BLaER1 (cell line): ENCODE measurements at regions not wholly inside any gene's neighbourhood (a gene's known extent, or its start where the extent isn't known, plus 50 kb on each side); places are given as distances from the start of the nearest gene placed in this dataset.
"Not testable (repeated sequence)": the region's sequence is repeated elsewhere in the genome, so short reads cannot be mapped to it uniquely, and the experiment has no call there.

Source experiments
- H3K27ac ChIP-seq: shearing (Covaris generic); formaldehyde crosslinking; 2 replicates; pipeline ENCODE4 v1.8.1; 2022
- H3K27me3 ChIP-seq: shearing (Covaris generic); formaldehyde crosslinking; 2 replicates; pipeline ENCODE4 v1.8.1; 2022
- H3K36me3 ChIP-seq: shearing (Covaris generic); formaldehyde crosslinking; 2 replicates; pipeline ENCODE4 v1.8.1; 2022
- H3K4me1 ChIP-seq: shearing (Covaris generic); formaldehyde crosslinking; 2 replicates; pipeline ENCODE4 v1.8.1; 2022
- H3K4me2 ChIP-seq: shearing (Covaris generic); formaldehyde crosslinking; 2 replicates; pipeline ENCODE4 v1.8.1; 2022
- H3K4me3 ChIP-seq: shearing (Covaris generic); formaldehyde crosslinking; 2 replicates; pipeline ENCODE4 v1.8.1; 2022
- H3K9ac ChIP-seq: shearing (Covaris generic); formaldehyde crosslinking; 2 replicates; pipeline ENCODE4 v1.8.1; 2022
- H3K9me3 ChIP-seq: shearing (Covaris generic); formaldehyde crosslinking; 2 replicates; pipeline ENCODE4 v1.8.1; 2022
- H4K20me1 ChIP-seq: shearing (Covaris generic); formaldehyde crosslinking; 2 replicates; pipeline ENCODE4 v1.8.1; 2022
- Cebpa-rat ChIP-seq: shearing (Covaris generic); IDR thresholded peaks from 2 replicates; pipeline ENCODE4 v1.8.1; 2022

GRCh38 chr5:112570708-112571444 is 151.8 kb upstream of the EPB41L4A start:
- H3K9ac ChIP-seq, result no peak overlapping the region
- no peak overlapping the region for H3K4me3 ChIP-seq
- H4K20me1 ChIP-seq, result no peaks in the 10 kb centered on the region
- peaks cover 5% of the 10 kb centered on the region for H3K9me3 ChIP-seq
- no peak overlapping the region for H3K27ac ChIP-seq
- no peak overlapping the region for H3K4me2 ChIP-seq
- no peak for TF ChIP-seq Cebpa-rat
- H3K4me1 ChIP-seq, result no peaks in the 10 kb centered on the region
- H3K36me3 ChIP-seq, result no peaks in the 10 kb centered on the region
- no peaks in the 10 kb centered on the region for H3K27me3 ChIP-seq

GRCh38 chr5:112573441-112573840 is 154.4 kb upstream of the EPB41L4A start:
- Histone ChIP-seq H3K27ac (no peak overlapping the region), H3K4me1 (no peaks in the 10 kb centered on the region), H3K4me3 (no peak overlapping the region), H3K36me3 (no peaks in the 10 kb centered on the region), H3K9ac (no peak overlapping the region), H3K4me2 (no peak overlapping the region), H3K9me3 (no peaks in the 10 kb centered on the region; the same call in 1 of the 2 replicates), H3K27me3 (no peaks in the 10 kb centered on the region), H4K20me1 (no peaks in the 10 kb centered on the region)
- TF ChIP-seq Cebpa-rat, result no peak

- Histone ChIP-seq H3K4me2 (no peak overlapping the region), H3K36me3 (no peaks in the 10 kb centered on the region), H4K20me1 (no peaks in the 10 kb centered on the region), H3K9me3 (no peaks in the 10 kb centered on the region; the same call in 1 of the 2 replicates), H3K4me3 (no peak overlapping the region), H3K9ac (no peak overlapping the region), H3K27ac (no peak overlapping the region), H3K27me3 (no peaks in the 10 kb centered on the region), H3K4me1 (no peaks in the 10 kb centered on the region)
- TF ChIP-seq Cebpa-rat, result no peak
These were observed 155.5 kb upstream of the EPB41L4A start for GRCh38 chr5:112574536-112574935.

GRCh38 chr5:112576298-112576925 is 157.3 kb upstream of the EPB41L4A start:
- H3K4me2 ChIP-seq, result no peak overlapping the region
- H4K20me1 ChIP-seq, result no peaks in the 10 kb centered on the region
- TF ChIP-seq Cebpa-rat, result no peak
- H3K27ac ChIP-seq, result no peak overlapping the region
- H3K4me1 ChIP-seq, result peaks cover 6% of the 10 kb centered on the region
- H3K9me3 ChIP-seq, result no peaks in the 10 kb centered on the region; the same call in none of the 2 replicates
- no peak overlapping the region for H3K4me3 ChIP-seq
- no peaks in the 10 kb centered on the region for H3K36me3 ChIP-seq
- no peaks in the 10 kb centered on the region for H3K27me3 ChIP-seq
- no peak overlapping the region for H3K9ac ChIP-seq

GRCh38 chr5:112579599-112580170 is 158.0 kb upstream of the APC start:
- no peaks in the 10 kb centered on the region for H3K36me3 ChIP-seq
- TF ChIP-seq Cebpa-rat, result no peak
- H3K4me1 ChIP-seq, result peaks cover 26% of the 10 kb centered on the region
- H3K9me3 ChIP-seq, result no peaks in the 10 kb centered on the region; the same call in none of the 2 replicates
- H3K27ac ChIP-seq, result no peak overlapping the region
- H4K20me1 ChIP-seq, result no peaks in the 10 kb centered on the region
- no peaks in the 10 kb centered on the region for H3K27me3 ChIP-seq
- no peak overlapping the region for H3K4me2 ChIP-seq
- H3K9ac ChIP-seq, result no peak overlapping the region
- no peak overlapping the region for H3K4me3 ChIP-seq

- H3K4me1 ChIP-seq, result peaks cover 36% of the 10 kb centered on the region
- H3K4me3 ChIP-seq, result no peak overlapping the region
- H3K27ac ChIP-seq, result no peak overlapping the region
- no peaks in the 10 kb centered on the region for H3K27me3 ChIP-seq
- H3K36me3 ChIP-seq, result no peaks in the 10 kb centered on the region
- no peaks in the 10 kb centered on the region; the same call in none of the 2 replicates for H3K9me3 ChIP-seq
- H3K9ac ChIP-seq, result no peak overlapping the region
- TF ChIP-seq Cebpa-rat, result no peak
- no peaks in the 10 kb centered on the region for H4K20me1 ChIP-seq
- peak overlapping the region; percentile 56 for H3K4me2 ChIP-seq
These were observed 155.8 kb upstream of the APC start for GRCh38 chr5:112581811-112582320.

GRCh38 chr5:112583166-112583565 is 154.5 kb upstream of the APC start:
- H4K20me1 ChIP-seq, result no peaks in the 10 kb centered on the region
- H3K4me2 ChIP-seq, result peak overlapping the region; percentile 56
- H3K4me1 ChIP-seq, result peaks cover 41% of the 10 kb centered on the region
- no peaks in the 10 kb centered on the region; the same call in none of the 2 replicates for H3K9me3 ChIP-seq
- no peak for TF ChIP-seq Cebpa-rat
- no peak overlapping the region for H3K27ac ChIP-seq
- no peak overlapping the region for H3K4me3 ChIP-seq
- no peaks in the 10 kb centered on the region for H3K36me3 ChIP-seq
- no peaks in the 10 kb centered on the region for H3K27me3 ChIP-seq
- no peak overlapping the region for H3K9ac ChIP-seq

- Histone ChIP-seq H3K9ac (no peak overlapping the region), H3K36me3 (no peaks in the 10 kb centered on the region), H3K27me3 (no peaks in the 10 kb centered on the region), H3K4me3 (no peak overlapping the region), H3K4me1 (peaks cover 42% of the 10 kb centered on the region), H4K20me1 (no peaks in the 10 kb centered on the region), H3K9me3 (no peaks in the 10 kb centered on the region; the same call in 1 of the 2 replicates), H3K4me2 (no peak overlapping the region), H3K27ac (no peak overlapping the region)
- no peak for TF ChIP-seq Cebpa-rat
These were observed 152.9 kb upstream of the APC start for GRCh38 chr5:112584781-112585180.

- Histone ChIP-seq H3K27ac (no peak overlapping the region), H3K4me3 (no peak overlapping the region), H3K9me3 (no peaks in the 10 kb centered on the region), H4K20me1 (no peaks in the 10 kb centered on the region), H3K36me3 (no peaks in the 10 kb centered on the region), H3K9ac (no peak overlapping the region), H3K4me1 (peaks cover 38% of the 10 kb centered on the region), H3K4me2 (peak overlapping the region; percentile 80), H3K27me3 (no peaks in the 10 kb centered on the region)
- no peak for TF ChIP-seq Cebpa-rat
These were observed 151.1 kb upstream of the APC start for GRCh38 chr5:112586596-112587062.

GRCh38 chr5:112590858-112591257 is 146.8 kb upstream of the APC start:
- not testable (repeated sequence) for H3K4me2 ChIP-seq, H3K9me3 ChIP-seq, H3K4me3 ChIP-seq, H3K9ac ChIP-seq, H3K27ac ChIP-seq, H3K36me3 ChIP-seq, H4K20me1 ChIP-seq, H3K27me3 ChIP-seq
- H3K4me1 ChIP-seq, result peaks cover 46% of the 10 kb centered on the region
